WTC11 (cell line): ENCODE measurements at regions not wholly inside any gene's neighbourhood (a gene's known extent, or its start where the extent isn't known, plus 50 kb on each side); places are given as distances from the start of the nearest gene placed in this dataset.

Experiments
- ATAC-seq: fragments of 200-7000 bp; cut with Tn5 transposase; 2 replicates; pipeline ENCODE4 v1.10.0; 2021; ENCODE audit warnings: mild to moderate bottlenecking, moderate library complexity
- CTCF ChIA-PET: fragments of 300-600 bp; sonication (Branson Sonifier 250); formaldehyde crosslinking; loops from one replicate; lab custom pipeline; 2021; ENCODE audit warnings: antibody characterized with exemption; lab: Charles Lee
- POLR2A ChIA-PET: fragments of 350-600 bp; sonication (Branson Sonifier 250); formaldehyde crosslinking; loops from one replicate; lab custom pipeline; 2021; ENCODE audit warnings: antibody characterized with exemption; lab: Charles Lee
- DNase-seq: peaks from one replicate; pipeline ENCODE4 v3.0.0; 2021; ENCODE audit warnings: low spot score
- H3K27ac Mint-ChIP-seq: 2 replicates; pipeline ENCODE4 v1.8.0; 2021; ENCODE audit warnings: mixed read lengths
- H3K27me3 Mint-ChIP-seq: 2 replicates; pipeline ENCODE4 v1.8.0; 2021; ENCODE audit warnings: low read depth, mild to moderate bottlenecking, moderate library complexity, mixed read lengths
- H3K36me3 Mint-ChIP-seq: 2 replicates; pipeline ENCODE4 v1.8.0; 2021; ENCODE audit warnings: mixed read lengths
- H3K4me1 Mint-ChIP-seq: 2 replicates; pipeline ENCODE4 v1.8.0; 2022; ENCODE audit warnings: mixed read lengths
- H3K4me3 Mint-ChIP-seq: 2 replicates; pipeline ENCODE4 v1.8.0; 2021; ENCODE audit warnings: mild to moderate bottlenecking, moderate library complexity, mixed read lengths
- H3K9me3 Mint-ChIP-seq: 2 replicates; pipeline ENCODE4 v1.8.0; 2021; ENCODE audit warnings: mixed read lengths
- CREM ChIP-seq: sonication (generic); formaldehyde crosslinking; IDR thresholded peaks from 2 replicates; pipeline ENCODE4 v1.8.1; 2022; ENCODE audit warnings: mild to moderate bottlenecking, missing genetic modification reagents, moderate library complexity
- E2F4 ChIP-seq: sonication (generic); formaldehyde crosslinking; IDR thresholded peaks from 2 replicates; pipeline ENCODE4 v1.8.1; 2022; ENCODE audit warnings: low read depth, mild to moderate bottlenecking, moderate library complexity, missing genetic modification reagents, borderline replicate concordance
- FOXK1 ChIP-seq: sonication (generic); formaldehyde crosslinking; IDR thresholded peaks from 2 replicates; pipeline ENCODE4 v1.8.0; 2022; ENCODE audit warnings: mild to moderate bottlenecking, moderate library complexity, missing genetic modification reagents
- GABPB1 ChIP-seq: sonication (generic); formaldehyde crosslinking; IDR thresholded peaks from 2 replicates; pipeline ENCODE4 v1.8.1; 2023; ENCODE audit warnings: mild to moderate bottlenecking, missing genetic modification reagents
- GRHL2 ChIP-seq: fragments of 250-450 bp; sonication (Bioruptor Pico); IDR thresholded peaks from 2 replicates; pipeline ENCODE4 v1.8.0; 2022; ENCODE audit warnings: mild to moderate bottlenecking, moderate library complexity; ENCODE audit not compliant: insufficient replicate concordance, severe bottlenecking
- HMGXB4 ChIP-seq: sonication (generic); formaldehyde crosslinking; IDR thresholded peaks from 2 replicates; pipeline ENCODE4 v1.8.1; 2023; ENCODE audit warnings: mild to moderate bottlenecking, moderate library complexity, missing genetic modification reagents
- IRF1 ChIP-seq: sonication (generic); formaldehyde crosslinking; IDR thresholded peaks from 2 replicates; pipeline ENCODE4 v1.8.0; 2023; ENCODE audit warnings: missing genetic modification reagents
- IRF2 ChIP-seq: sonication (generic); formaldehyde crosslinking; IDR thresholded peaks from 2 replicates; pipeline ENCODE4 v1.8.0; 2022; ENCODE audit warnings: low read depth, missing genetic modification reagents, borderline replicate concordance
- JUN ChIP-seq: sonication (generic); formaldehyde crosslinking; IDR thresholded peaks from 2 replicates; pipeline ENCODE4 v1.8.0; 2023; ENCODE audit warnings: mild to moderate bottlenecking, missing genetic modification reagents
- MYBL2 ChIP-seq: sonication (generic); formaldehyde crosslinking; IDR thresholded peaks from 2 replicates; pipeline ENCODE4 v1.8.1; 2023; ENCODE audit warnings: mild to moderate bottlenecking, moderate library complexity, missing genetic modification reagents
- NR1H2 ChIP-seq: sonication (generic); formaldehyde crosslinking; IDR thresholded peaks from 2 replicates; pipeline ENCODE4 v1.9.0; 2021; ENCODE audit warnings: mild to moderate bottlenecking, moderate library complexity, missing genetic modification reagents
- PRRX2 ChIP-seq: fragments of 250-450 bp; sonication (Bioruptor Pico); IDR thresholded peaks from 2 replicates; pipeline ENCODE4 v1.8.0; 2021; ENCODE audit warnings: mild to moderate bottlenecking
- TEAD1 ChIP-seq: sonication (generic); formaldehyde crosslinking; IDR thresholded peaks from 2 replicates; pipeline ENCODE4 v1.8.0; 2022; ENCODE audit warnings: mild to moderate bottlenecking, missing genetic modification reagents
- ZNF423 ChIP-seq: fragments of 250-450 bp; sonication (Bioruptor Pico); IDR thresholded peaks from 2 replicates; pipeline ENCODE4 v2.1.2; 2022; ENCODE audit warnings: mild to moderate bottlenecking, moderate library complexity
- TF ChIP-seq, protein P1 (sequence below): sonication (generic); formaldehyde crosslinking; IDR thresholded peaks from 2 replicates; pipeline ENCODE4 v1.8.1; 2023; ENCODE audit warnings: mild to moderate bottlenecking, missing genetic modification reagents
- TF ChIP-seq, protein P2 (sequence below): sonication (generic); formaldehyde crosslinking; IDR thresholded peaks from 2 replicates; pipeline ENCODE4 v1.8.0; 2023; ENCODE audit warnings: missing genetic modification reagents, mild to moderate bottlenecking, borderline replicate concordance
- TF ChIP-seq, protein P3 (sequence below): sonication (generic); formaldehyde crosslinking; conservative IDR thresholded peaks from 2 replicates; pipeline ENCODE4 v1.8.1; 2023; ENCODE audit warnings: mild to moderate bottlenecking, low read depth, missing genetic modification reagents, moderate library complexity

- Mint-ChIP-seq H3K4me1 (peaks cover 48% of the 10 kb centered on the region), H3K36me3 (no peaks in the 10 kb centered on the region), H3K9me3 (no peaks in the 10 kb centered on the region), H3K27ac (no peak overlapping the region), H3K4me3 (no peak overlapping the region), H3K27me3 (no peaks in the 10 kb centered on the region)
- no peak for DNase-seq
- POLR2A ChIA-PET: interaction anchor here (1.3 kb wide), 1 partner anchor 26 kb away, joined by 3 read pairs; no protein-coding TSS in a partner anchor
- ATAC-seq: peak; percentile 23; the same call in 1 of the 2 replicates
- TF ChIP-seq IRF1 (no peak), IRF2 (CRISPR knock-in tag) (no peak), MYBL2 (no peak), CREM (CRISPR knock-in tag) (no peak), GABPB1 (CRISPR knock-in tag) (no peak), FOXK1 (no peak), ZNF423 (no peak), GRHL2 (CRISPR knock-in tag) (no peak), JUN (CRISPR knock-in tag) (no peak), TEAD1 (CRISPR knock-in tag) (no peak), E2F4 (CRISPR knock-in tag) (no peak), NR1H2 (CRISPR knock-in tag) (no peak), HMGXB4 (CRISPR knock-in tag) (no peak), PRRX2 (no peak)
- TF ChIP-seq, protein P1, sequence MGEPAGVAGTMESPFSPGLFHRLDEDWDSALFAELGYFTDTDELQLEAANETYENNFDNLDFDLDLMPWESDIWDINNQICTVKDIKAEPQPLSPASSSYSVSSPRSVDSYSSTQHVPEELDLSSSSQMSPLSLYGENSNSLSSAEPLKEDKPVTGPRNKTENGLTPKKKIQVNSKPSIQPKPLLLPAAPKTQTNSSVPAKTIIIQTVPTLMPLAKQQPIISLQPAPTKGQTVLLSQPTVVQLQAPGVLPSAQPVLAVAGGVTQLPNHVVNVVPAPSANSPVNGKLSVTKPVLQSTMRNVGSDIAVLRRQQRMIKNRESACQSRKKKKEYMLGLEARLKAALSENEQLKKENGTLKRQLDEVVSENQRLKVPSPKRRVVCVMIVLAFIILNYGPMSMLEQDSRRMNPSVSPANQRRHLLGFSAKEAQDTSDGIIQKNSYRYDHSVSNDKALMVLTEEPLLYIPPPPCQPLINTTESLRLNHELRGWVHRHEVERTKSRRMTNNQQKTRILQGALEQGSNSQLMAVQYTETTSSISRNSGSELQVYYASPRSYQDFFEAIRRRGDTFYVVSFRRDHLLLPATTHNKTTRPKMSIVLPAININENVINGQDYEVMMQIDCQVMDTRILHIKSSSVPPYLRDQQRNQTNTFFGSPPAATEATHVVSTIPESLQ (CRISPR knock-in tag): no peak
- TF ChIP-seq, protein P2, sequence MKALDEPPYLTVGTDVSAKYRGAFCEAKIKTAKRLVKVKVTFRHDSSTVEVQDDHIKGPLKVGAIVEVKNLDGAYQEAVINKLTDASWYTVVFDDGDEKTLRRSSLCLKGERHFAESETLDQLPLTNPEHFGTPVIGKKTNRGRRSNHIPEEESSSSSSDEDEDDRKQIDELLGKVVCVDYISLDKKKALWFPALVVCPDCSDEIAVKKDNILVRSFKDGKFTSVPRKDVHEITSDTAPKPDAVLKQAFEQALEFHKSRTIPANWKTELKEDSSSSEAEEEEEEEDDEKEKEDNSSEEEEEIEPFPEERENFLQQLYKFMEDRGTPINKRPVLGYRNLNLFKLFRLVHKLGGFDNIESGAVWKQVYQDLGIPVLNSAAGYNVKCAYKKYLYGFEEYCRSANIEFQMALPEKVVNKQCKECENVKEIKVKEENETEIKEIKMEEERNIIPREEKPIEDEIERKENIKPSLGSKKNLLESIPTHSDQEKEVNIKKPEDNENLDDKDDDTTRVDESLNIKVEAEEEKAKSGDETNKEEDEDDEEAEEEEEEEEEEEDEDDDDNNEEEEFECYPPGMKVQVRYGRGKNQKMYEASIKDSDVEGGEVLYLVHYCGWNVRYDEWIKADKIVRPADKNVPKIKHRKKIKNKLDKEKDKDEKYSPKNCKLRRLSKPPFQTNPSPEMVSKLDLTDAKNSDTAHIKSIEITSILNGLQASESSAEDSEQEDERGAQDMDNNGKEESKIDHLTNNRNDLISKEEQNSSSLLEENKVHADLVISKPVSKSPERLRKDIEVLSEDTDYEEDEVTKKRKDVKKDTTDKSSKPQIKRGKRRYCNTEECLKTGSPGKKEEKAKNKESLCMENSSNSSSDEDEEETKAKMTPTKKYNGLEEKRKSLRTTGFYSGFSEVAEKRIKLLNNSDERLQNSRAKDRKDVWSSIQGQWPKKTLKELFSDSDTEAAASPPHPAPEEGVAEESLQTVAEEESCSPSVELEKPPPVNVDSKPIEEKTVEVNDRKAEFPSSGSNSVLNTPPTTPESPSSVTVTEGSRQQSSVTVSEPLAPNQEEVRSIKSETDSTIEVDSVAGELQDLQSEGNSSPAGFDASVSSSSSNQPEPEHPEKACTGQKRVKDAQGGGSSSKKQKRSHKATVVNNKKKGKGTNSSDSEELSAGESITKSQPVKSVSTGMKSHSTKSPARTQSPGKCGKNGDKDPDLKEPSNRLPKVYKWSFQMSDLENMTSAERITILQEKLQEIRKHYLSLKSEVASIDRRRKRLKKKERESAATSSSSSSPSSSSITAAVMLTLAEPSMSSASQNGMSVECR (CRISPR knock-in tag): no peak
- TF ChIP-seq, protein P3, sequence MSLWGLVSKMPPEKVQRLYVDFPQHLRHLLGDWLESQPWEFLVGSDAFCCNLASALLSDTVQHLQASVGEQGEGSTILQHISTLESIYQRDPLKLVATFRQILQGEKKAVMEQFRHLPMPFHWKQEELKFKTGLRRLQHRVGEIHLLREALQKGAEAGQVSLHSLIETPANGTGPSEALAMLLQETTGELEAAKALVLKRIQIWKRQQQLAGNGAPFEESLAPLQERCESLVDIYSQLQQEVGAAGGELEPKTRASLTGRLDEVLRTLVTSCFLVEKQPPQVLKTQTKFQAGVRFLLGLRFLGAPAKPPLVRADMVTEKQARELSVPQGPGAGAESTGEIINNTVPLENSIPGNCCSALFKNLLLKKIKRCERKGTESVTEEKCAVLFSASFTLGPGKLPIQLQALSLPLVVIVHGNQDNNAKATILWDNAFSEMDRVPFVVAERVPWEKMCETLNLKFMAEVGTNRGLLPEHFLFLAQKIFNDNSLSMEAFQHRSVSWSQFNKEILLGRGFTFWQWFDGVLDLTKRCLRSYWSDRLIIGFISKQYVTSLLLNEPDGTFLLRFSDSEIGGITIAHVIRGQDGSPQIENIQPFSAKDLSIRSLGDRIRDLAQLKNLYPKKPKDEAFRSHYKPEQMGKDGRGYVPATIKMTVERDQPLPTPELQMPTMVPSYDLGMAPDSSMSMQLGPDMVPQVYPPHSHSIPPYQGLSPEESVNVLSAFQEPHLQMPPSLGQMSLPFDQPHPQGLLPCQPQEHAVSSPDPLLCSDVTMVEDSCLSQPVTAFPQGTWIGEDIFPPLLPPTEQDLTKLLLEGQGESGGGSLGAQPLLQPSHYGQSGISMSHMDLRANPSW (CRISPR knock-in tag): no peak
- TF ChIP-seq, all 79 proteins: peak for 0
- CTCF ChIA-PET: interaction anchor here (0.5 to 2.4 kb wide), 4 partner anchors 53 to 192 kb away, joined by 3 to 7 read pairs (median 4); partner anchors contain the start of gene CDON
These were observed 71.2 kb upstream of the CDON start for GRCh38 chr11:126133901-126134300.
